GM13977 (cell line): ENCODE measurements at regions not wholly inside any gene's neighbourhood (a gene's known extent, or its start where the extent isn't known, plus 50 kb on each side); places are given as distances from the start of the nearest gene placed in this dataset.

Experiments used
- DNase-seq: peaks from one replicate; pipeline ENCODE4 v3.0.0; 2012; ENCODE audit warnings: low spot score
- CTCF ChIP-seq: IDR thresholded peaks from 2 replicates; pipeline ENCODE4 v1.5.1; 2012; ENCODE audit warnings: mild to moderate bottlenecking, control low read depth; ENCODE audit not compliant: insufficient read depth; ENCODE audit errors: extremely low read depth, missing control alignments
- in situ Hi-C: fragments of 300-500 bp; cut with MboI; formaldehyde crosslinking; loops from one replicate; pipeline ENCODE4 v1.12.0; 2022; ENCODE audit warnings: low sequenced_read_pairs, low pct_unique_long_range_greater_than_20kb, mixed read lengths, inconsistent platforms; ENCODE audit not compliant: unreplicated experiment

GRCh38 chr5:60362158-60362557 is 337.8 kb downstream of the DEPDC1B start:
- in situ Hi-C loops = no loop called here
- DNase-seq = no peak
- TF ChIP-seq CTCF = no peak

GRCh38 chr5:60360355-60360754 is 339.6 kb downstream of the DEPDC1B start:
- in situ Hi-C loops = no loop called here
- DNase-seq = no peak

GRCh38 chr5:60357302-60357701 is 342.7 kb downstream of the DEPDC1B start:
- TF ChIP-seq CTCF = no peak
- in situ Hi-C loops = no loop called here
- DNase-seq = no peak

More at GRCh38 chr5:60360355-60360754, 339.6 kb downstream of the DEPDC1B start:
- TF ChIP-seq CTCF = no peak

- in situ Hi-C loops = no loop called here
- DNase-seq = no peak
- no peak for TF ChIP-seq CTCF
Measured at GRCh38 chr5:60356745-60357144, 343.2 kb downstream of the DEPDC1B start.

GRCh38 chr5:60355181-60355580 is 344.8 kb downstream of the DEPDC1B start:
- no peak for DNase-seq
- TF ChIP-seq CTCF = no peak
- in situ Hi-C loops = no loop called here

- DNase-seq = no peak
- in situ Hi-C loops = no loop called here
- no peak for TF ChIP-seq CTCF
Measured at GRCh38 chr5:60354311-60354710, 345.7 kb downstream of the DEPDC1B start.
